ENCODE measurements at regions not wholly inside any gene's neighbourhood (a gene's known extent, or its start where the extent isn't known, plus 50 kb on each side); places are given as distances from the start of the nearest gene placed in this dataset.

GRCh38 chr13:26485786-26486185 is 71.7 kb upstream of the WASF3 start:
- Histone ChIP-seq H3K27ac (ENCODE audit: control insufficient read depth, insufficient read depth, low read length) (no peak overlapping the region), H3K9ac (ENCODE audit: control insufficient read depth, extremely low read depth, insufficient read depth, low read length) (no peak overlapping the region), H3K4me3 (ENCODE audit: control insufficient read depth in 2 of 3, extremely low read depth in 1 of 3, insufficient read depth in 2 of 3, low read depth in 1 of 3, low read length in 3 of 3) (no peak overlapping the region), H3K4me2 (ENCODE audit: control insufficient read depth, extremely low read depth, insufficient read depth, low read depth, low read length) (no peak overlapping the region), H3K27me3 (ENCODE audit: control insufficient read depth, extremely low read depth, insufficient read depth, low read length) (no peaks in the 10 kb centered on the region), H3K9me1 (ENCODE audit: control insufficient read depth, extremely low read depth, insufficient read depth, low read length) (no peaks in the 10 kb centered on the region), H2AFZ (ENCODE audit: control insufficient read depth, low read length) (no peak overlapping the region), H3K4me1 (ENCODE audit: control insufficient read depth, extremely low read depth, insufficient read depth, low read length) (no peaks in the 10 kb centered on the region), H3K79me2 (ENCODE audit: control insufficient read depth, insufficient read depth, low read length) (no peaks in the 10 kb centered on the region), H3K9me3 (ENCODE audit: control insufficient read depth, low read depth, low read length) (no peaks in the 10 kb centered on the region), H4K20me1 (ENCODE audit: control insufficient read depth, extremely low read depth, insufficient read depth, low read length) (no peaks in the 10 kb centered on the region), H3K36me3 (ENCODE audit: control insufficient read depth in 2 of 2, extremely low read depth in 1 of 2, insufficient read depth in 2 of 2, low read length in 2 of 2) (no peaks in the 10 kb centered on the region)
- no peak for FAIRE-seq
- DNase-seq (ENCODE audit: low read depth, low spot score) = no peak
- TF ChIP-seq EZH2 (IDR thresholded peaks at IDR 0.05; ENCODE audit: low read length) (no peak), CTCF (optimal IDR thresholded peaks at IDR 0.05 in 1 of 3, IDR thresholded peaks at IDR 0.05 in 1 of 3, conservative IDR thresholded peaks at IDR 0.05 in 1 of 3; ENCODE audit: extremely low read depth in 1 of 3, insufficient read depth in 2 of 3, low read length in 3 of 3) (no peak)
- dilution Hi-C loops (cut with MboI; ENCODE audit: extremely low pct_ligation_motif_present, low sequenced_read_pairs) = no loop called here

- Histone ChIP-seq H3K4me3 (ENCODE audit: control insufficient read depth in 2 of 3, extremely low read depth in 1 of 3, insufficient read depth in 2 of 3, low read depth in 1 of 3, low read length in 3 of 3) (no peak overlapping the region), H4K20me1 (ENCODE audit: control insufficient read depth, extremely low read depth, insufficient read depth, low read length) (no peaks in the 10 kb centered on the region), H3K79me2 (ENCODE audit: control insufficient read depth, insufficient read depth, low read length) (no peaks in the 10 kb centered on the region), H3K9me1 (ENCODE audit: control insufficient read depth, extremely low read depth, insufficient read depth, low read length) (no peaks in the 10 kb centered on the region), H3K9me3 (ENCODE audit: control insufficient read depth, low read depth, low read length) (no peaks in the 10 kb centered on the region), H3K9ac (ENCODE audit: control insufficient read depth, extremely low read depth, insufficient read depth, low read length) (no peak overlapping the region), H3K36me3 (ENCODE audit: control insufficient read depth in 2 of 2, extremely low read depth in 1 of 2, insufficient read depth in 2 of 2, low read length in 2 of 2) (no peaks in the 10 kb centered on the region), H2AFZ (ENCODE audit: control insufficient read depth, low read length) (no peak overlapping the region), H3K4me1 (ENCODE audit: control insufficient read depth, extremely low read depth, insufficient read depth, low read length) (no peaks in the 10 kb centered on the region), H3K4me2 (ENCODE audit: control insufficient read depth, extremely low read depth, insufficient read depth, low read depth, low read length) (no peak overlapping the region), H3K27me3 (ENCODE audit: control insufficient read depth, extremely low read depth, insufficient read depth, low read length) (no peaks in the 10 kb centered on the region), H3K27ac (ENCODE audit: control insufficient read depth, insufficient read depth, low read length) (no peak overlapping the region)
- dilution Hi-C loops (cut with MboI; ENCODE audit: extremely low pct_ligation_motif_present, low sequenced_read_pairs) = no loop called here
- no peak for FAIRE-seq
- DNase-seq (ENCODE audit: low read depth, low spot score) = no peak
- TF ChIP-seq EZH2 (IDR thresholded peaks at IDR 0.05; ENCODE audit: low read length) (no peak), CTCF (optimal IDR thresholded peaks at IDR 0.05 in 1 of 3, IDR thresholded peaks at IDR 0.05 in 1 of 3, conservative IDR thresholded peaks at IDR 0.05 in 1 of 3; ENCODE audit: extremely low read depth in 1 of 3, insufficient read depth in 2 of 3, low read length in 3 of 3) (no peak)
Observed at GRCh38 chr13:26486550-26486949, 70.9 kb upstream of the WASF3 start.
